ENCODE measurements at regions not wholly inside any gene's neighbourhood (a gene's known extent, or its start where the extent isn't known, plus 50 kb on each side); places are given as distances from the start of the nearest gene placed in this dataset.
"Not testable (repeated sequence)": the region's sequence is repeated elsewhere in the genome, so short reads cannot be mapped to it uniquely, and the experiment has no call there.

DNA sequence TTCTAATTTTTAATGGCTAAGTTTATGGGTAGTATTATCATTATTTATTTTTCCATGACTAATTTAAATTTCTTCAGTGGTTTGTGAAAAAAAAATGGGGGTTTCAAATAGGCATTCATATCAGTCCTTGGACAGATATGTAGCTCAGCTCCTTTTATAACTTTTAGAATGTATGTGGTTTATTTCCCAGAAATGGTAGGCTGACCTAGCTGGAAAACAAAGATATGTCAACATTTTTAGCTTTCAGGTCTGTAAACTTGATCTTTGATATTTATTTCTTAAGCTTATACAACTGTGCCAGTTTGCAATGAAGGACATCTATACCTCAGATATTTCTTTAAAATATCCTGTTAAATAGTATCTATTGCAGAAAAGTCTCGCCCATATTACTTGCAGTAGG is 1815.5 kb downstream of the SLITRK5 start:
- DNase-seq (ENCODE audit: low read depth): no peak

DNA sequence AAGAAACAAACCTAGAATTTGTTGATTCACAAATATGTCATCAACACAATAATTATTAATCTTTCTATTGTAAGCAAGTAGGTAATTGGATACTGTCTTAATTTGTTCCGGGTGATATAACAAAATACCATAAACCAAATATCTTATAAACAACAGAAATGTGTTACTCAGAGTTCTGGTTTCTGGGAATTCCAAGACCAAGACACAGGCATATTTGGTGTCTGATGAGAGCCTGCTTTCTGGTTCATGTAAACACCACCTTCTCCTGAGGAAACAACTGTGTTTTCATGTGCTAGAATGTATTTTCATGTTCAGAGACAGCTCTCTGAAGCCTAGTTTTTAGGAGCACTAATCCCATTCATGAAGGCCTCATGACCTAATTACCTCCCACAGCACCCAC is 1819.5 kb downstream of the SLITRK5 start:
- DNase-seq (ENCODE audit: low read depth): no peak

- DNase-seq (ENCODE audit: low read depth): no peak
Measured at GRCh38 chr13:89496478-89496877, 1825.3 kb downstream of the SLITRK5 start.

GRCh38 chr13:89497658-89498057 is 1826.5 kb downstream of the SLITRK5 start:
- no peak for DNase-seq (ENCODE audit: low read depth)

DNA sequence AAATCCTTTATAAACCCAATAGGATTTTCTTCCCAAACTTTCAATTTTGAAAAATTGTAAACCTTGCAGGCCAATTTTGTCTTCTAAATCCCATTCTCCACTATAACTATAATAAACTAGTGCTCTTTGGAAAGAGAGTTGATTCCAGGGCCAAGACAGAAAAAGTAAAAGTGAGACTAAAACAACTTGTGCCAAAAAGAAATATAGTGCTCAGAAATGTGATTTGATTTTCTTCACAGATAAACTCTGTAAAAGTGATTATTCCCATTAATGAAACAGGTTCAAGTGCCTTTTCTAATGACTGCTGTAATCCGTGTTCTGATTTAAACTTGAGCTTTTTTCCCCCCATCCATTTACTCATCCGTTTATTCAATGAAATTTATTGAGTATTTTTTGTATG is 1831.1 kb downstream of the SLITRK5 start:
- no peak for DNase-seq (ENCODE audit: low read depth)

DNA sequence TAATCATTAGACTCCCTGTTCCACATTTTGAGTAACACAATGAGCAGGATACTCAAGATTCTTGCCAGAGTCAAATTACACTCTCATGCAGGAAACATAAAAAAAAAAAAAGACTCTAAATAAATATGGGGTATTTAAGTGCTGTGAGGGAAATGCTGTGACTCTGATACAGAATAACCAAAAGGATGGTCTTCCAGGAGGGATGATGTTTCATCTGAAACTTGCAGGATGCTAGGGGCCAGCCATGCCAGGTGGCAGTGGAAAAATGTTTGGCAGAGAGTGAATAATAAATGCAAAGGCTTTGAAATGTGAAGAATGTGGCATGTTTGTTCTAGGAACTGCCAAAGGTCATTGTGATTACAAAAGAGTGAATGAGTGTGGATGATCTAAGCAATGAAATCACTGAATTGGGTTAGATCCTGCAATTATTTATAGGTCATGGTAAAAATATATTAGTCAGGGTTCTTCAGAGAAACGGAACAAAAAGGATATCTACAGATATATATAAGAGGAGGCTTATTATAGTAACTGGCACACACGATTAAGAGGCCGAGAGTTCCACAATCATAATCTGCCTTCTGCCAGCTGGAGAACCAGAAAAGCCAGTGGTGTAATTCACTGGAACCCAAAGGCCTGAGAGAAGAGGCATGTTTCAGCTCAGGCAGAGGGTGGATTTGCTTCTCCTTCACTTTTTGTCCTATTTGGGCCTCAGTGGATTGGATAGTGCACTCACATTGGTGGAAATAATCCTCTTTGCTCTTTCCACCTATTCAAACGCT is 1832.8 kb upstream of the MIR17HG start:
- DNase-seq (ENCODE audit: low read depth): no peak

DNA sequence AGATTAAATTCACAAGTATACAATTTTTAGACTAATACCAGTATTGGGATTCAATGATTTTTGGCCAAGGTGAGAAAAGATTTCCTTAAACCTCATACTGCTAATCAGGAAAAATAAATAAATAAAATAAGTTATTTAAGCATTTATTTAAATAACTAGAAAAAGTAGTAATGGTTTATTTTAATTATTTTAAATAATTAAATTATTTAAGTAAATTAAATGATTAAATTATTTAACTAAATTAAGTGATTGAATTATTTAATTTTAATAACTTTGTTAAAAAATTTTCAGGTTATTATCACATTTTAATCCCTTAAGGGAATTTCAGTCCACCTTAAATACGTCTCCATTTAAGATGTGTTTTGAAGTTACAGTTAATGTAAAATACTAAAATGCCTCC is 1831.5 kb upstream of the MIR17HG start:
- DNase-seq (ENCODE audit: low read depth): no peak

DNA sequence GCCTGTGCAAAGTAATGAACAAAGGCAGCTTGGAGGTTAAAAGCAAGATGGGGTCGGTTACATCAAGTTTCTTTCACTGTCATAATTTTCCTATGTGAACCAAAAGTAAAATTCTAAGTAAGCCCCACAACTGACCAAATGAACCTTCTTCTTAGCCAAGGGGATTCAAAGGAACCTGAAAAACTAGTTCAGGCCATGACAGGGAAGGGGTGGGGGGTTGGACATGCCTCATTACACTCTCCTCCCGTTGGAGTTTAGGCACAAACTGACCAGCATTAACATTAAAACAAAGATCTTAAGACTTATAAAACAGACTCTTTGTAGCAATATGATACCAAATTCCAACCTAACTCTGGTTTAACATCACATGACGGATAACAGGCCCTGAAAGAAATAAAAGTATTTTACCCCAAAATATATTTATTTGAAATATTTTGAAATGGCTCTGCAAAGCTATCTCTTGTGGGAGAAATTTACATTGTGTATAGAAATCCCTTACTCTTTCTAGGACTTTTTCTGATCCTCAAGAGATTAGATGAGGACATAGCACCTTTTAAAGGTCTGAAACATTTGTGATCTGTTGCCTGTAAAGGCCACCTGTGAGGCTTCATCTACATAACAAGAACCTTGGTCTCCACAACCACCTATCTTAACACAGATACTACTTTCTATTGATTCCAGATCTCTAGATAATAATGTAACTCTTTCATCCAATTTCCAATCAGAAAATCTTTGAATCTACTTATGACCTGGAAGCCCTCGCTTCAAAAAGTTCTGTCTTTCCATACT is 1829.0 kb upstream of the MIR17HG start:
- DNase-seq (ENCODE audit: low read depth): no peak

- DNase-seq (ENCODE audit: low read depth): no peak
Measured at GRCh38 chr13:89520468-89520867, 1827.0 kb upstream of the MIR17HG start.

GRCh38 chr13:89521672-89522071 is 1825.8 kb upstream of the MIR17HG start:
- not testable (repeated sequence) for DNase-seq (ENCODE audit: low read depth)

GRCh38 chr13:89541091-89542030 is 1806.1 kb upstream of the MIR17HG start:
- DNase-seq (ENCODE audit: low read depth): no peak

DNA sequence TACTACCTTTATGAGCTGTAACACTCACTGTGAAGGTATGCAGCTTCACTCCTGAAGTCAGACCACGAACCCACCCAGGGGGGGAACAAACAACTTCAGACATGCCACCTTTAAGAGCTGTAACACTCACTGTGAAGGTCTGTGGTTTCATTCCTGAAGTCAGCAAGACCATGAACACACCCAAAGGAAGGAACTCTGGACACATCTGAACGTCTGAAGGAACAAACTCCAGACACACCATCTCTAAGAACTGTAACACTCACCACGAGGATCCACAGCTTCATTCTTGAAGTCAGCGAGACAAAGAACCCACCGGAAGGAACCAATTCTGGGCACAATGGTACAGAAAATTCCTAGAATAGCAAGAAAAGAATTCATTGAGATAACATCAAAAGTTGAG is 1796.5 kb upstream of the MIR17HG start:
- DNase-seq (ENCODE audit: low read depth): no peak

DNA sequence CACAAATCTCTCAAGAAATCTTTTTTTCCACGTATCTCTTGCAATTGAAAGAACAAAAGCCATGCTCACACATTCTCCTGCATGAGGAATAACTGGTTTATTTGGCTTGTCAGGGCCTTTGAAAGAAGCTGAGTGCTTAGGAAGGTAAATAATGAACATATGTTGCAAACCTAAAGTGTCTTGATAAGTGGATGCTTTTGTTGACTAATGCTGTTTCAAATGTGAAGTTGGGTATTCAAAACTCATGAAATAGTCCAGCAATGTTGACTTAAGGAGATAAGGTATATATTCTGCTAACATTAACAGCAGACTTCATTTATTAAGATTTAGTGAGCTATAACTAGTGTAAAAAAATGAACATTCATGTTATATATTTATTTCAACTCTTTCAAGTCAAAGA is 1792.7 kb upstream of the MIR17HG start:
- no peak for DNase-seq (ENCODE audit: low read depth)

GRCh38 chr13:89565476-89566100 is 1781.9 kb upstream of the MIR17HG start:
- DNase-seq (ENCODE audit: low read depth): no peak

DNA sequence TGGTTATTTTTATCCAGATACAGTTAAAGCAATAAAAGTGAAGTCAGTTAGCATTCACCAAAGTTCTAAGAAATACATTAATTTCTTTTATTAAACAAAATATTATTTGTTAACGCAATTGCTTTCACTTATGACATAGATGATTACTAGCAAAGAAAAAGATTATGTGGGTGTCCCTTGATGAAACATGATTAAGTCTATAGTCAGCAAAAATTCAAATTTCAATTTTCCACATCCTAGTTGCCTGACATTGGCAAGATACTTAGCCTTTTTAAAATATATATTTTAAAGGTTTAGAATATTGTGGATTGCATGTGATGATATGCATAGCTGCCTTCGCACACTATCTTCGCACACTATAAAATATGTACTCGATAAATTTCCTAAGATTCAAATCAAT is 1780.5 kb upstream of the MIR17HG start:
- no peak for DNase-seq (ENCODE audit: low read depth)

- DNase-seq (ENCODE audit: low read depth): no peak
Measured at GRCh38 chr13:89568276-89568675, 1779.2 kb upstream of the MIR17HG start.

DNA sequence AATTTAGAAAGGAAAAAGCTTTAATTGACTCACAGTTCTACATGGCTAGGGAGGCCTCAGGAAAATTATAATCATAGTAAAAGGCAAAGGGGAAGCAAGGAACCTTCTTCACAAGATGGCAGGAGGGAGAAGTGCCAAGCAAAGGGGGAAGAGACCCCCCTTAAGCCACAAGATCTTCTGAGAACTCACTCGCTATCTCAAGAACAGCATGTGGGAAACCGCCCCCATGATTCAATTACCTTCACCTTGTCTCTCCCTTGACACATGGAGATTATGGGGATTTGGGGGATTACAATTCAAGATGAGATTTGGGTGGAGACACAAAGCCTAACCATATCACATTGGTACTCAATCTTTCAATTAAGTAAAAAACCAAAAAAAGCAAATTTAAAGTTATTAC is 1778.7 kb upstream of the MIR17HG start:
- DNase-seq (ENCODE audit: low read depth): no peak

- DNase-seq (ENCODE audit: low read depth): no peak
Measured at GRCh38 chr13:89571676-89572075, 1775.8 kb upstream of the MIR17HG start.

DNA sequence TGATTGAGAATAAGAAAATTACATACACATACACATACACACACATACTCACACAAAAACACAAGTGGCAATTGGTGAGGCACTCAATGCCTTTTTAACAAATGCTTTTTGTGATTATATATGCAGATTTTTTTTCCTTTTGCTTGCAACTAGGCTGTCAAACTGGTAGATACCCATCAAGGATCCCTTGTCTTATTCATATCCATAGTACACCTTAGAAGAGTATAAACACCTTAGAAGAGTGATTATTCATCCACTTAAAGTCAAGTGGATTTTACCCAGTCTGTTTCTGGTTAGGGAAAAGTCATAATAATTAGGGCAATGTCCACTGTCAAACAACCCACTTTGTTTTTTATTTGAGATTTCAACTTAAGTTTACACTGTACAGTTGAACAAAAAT is 1773.4 kb upstream of the MIR17HG start:
- no peak for DNase-seq (ENCODE audit: low read depth)

DNA sequence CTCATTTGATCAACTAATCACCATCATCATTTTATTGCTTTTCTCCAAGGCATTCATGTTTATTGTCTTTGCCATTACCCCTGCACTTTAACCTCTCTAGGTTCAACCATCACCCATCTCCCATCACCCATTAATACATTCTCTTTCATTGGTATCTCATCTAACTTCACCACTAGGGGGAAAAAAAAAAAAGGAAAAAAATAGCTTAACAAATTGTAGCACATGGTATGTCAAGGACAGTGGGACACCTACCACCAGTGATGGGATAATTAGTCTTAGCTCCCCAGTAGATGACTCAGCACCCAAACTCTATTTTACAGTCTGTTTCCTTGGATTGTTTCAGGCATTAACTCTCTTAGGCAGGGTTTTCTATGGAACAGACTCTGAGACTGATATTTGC is 1770.2 kb upstream of the MIR17HG start:
- no peak for DNase-seq (ENCODE audit: low read depth)

DNA sequence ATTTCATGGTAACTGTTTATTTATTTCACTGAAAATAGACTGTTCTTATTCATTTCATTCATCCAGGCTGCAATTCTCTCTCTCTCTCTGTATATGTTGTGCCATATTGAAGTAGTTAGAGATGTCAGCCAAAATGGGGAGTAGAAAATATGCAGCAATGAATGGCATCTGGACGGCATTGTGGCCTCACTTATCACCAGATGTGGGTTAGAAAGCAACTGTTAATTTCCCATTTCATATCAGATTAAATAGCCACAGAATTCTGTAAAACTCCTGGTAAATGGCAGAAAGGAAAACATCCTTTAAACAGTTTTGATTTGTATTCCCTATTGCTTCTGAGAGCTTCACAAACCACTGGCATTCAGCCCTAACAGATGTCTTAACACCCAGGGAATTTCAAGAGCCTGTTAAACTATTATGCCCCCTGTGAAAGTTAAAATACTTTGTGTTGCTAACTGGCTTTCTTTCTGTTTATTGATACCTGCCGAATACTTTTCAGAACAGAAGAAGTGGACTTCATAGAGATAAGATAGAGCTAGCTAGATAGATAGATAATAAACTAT is 1763.3 kb upstream of the MIR17HG start:
- DNase-seq (ENCODE audit: low read depth): no peak

- DNase-seq (ENCODE audit: low read depth): no peak
Measured at GRCh38 chr13:89602655-89603054, 1744.8 kb upstream of the MIR17HG start.
